IMR-90 (cell line): ENCODE measurements at regions not wholly inside any gene's neighbourhood (a gene's known extent, or its start where the extent isn't known, plus 50 kb on each side); places are given as distances from the start of the nearest gene placed in this dataset.

Experiments used
- ATAC-seq: fragments of 200-7000 bp; cut with Tn5 transposase; 2 replicates; pipeline ENCODE4 v1.9.1; 2020; ENCODE audit warnings: low read depth, mild to moderate bottlenecking, moderate library complexity
- BruUV-seq: library from RNA; stranded (reverse); fragments of 400-500 nt; replicated peaks from 2 replicates; lab custom pipeline; 2021; lab: Mats Ljungman, UMichigan
- CTCF ChIA-PET: fragments of 300-600 bp; formaldehyde crosslinking; extraction: SDS; loops from one replicate; lab custom pipeline; 2021; ENCODE audit warnings: antibody characterized with exemption; lab: Yijun Ruan, JAX
- POLR2A ChIA-PET: fragments of 300-600 bp; sonication (Branson Sonifier 250); formaldehyde crosslinking; loops from one replicate; lab custom pipeline; 2022; ENCODE audit warnings: antibody characterized with exemption; ENCODE audit not compliant: unreplicated experiment; lab: Charles Lee
- DNase-seq: peaks from one replicate; pipeline ENCODE4 v3.0.0; 2013
- H2AFZ ChIP-seq: replicated peaks from 2 replicates; pipeline ENCODE3; 2013; ENCODE audit warnings: low read length, mild to moderate bottlenecking; ENCODE audit not compliant: poor library complexity
- H2AK5ac ChIP-seq: 2 replicates; pipeline ENCODE4 v1.6.1; 2013; ENCODE audit warnings: low read depth, low read length, inconsistent platforms
- H2AK9ac ChIP-seq: replicated peaks from 2 replicates; pipeline ENCODE3; 2013; ENCODE audit warnings: mild to moderate bottlenecking, low read depth, low read length, moderate library complexity; ENCODE audit not compliant: poor library complexity
- H2BK120ac ChIP-seq: 2 replicates; pipeline ENCODE4 v1.6.1; 2013; ENCODE audit warnings: low read depth, low read length, inconsistent platforms
- H2BK15ac ChIP-seq: 3 replicates; pipeline ENCODE4 v1.6.1; 2013; ENCODE audit warnings: low read depth, low read length, inconsistent platforms
- H2BK20ac ChIP-seq: 2 replicates; pipeline ENCODE4 v1.6.1; 2013; ENCODE audit warnings: low read depth, mild to moderate bottlenecking, inconsistent platforms, low read length, moderate library complexity
- H2BK5ac ChIP-seq: 2 replicates; pipeline ENCODE4 v1.6.1; 2013; ENCODE audit warnings: mild to moderate bottlenecking, low read depth, low read length, inconsistent platforms; ENCODE audit not compliant: poor library complexity, severe bottlenecking
- H3K14ac ChIP-seq: replicated peaks from 2 replicates; pipeline ENCODE4 v1.6.1; 2013; ENCODE audit warnings: low read depth, low read length, inconsistent platforms
- H3K18ac ChIP-seq: 2 replicates; pipeline ENCODE4 v1.6.1; 2013; ENCODE audit warnings: low read depth, low read length, control low read depth
- H3K23ac ChIP-seq: 2 replicates; pipeline ENCODE4 v1.6.1; 2013; ENCODE audit warnings: low read depth, low read length, inconsistent platforms
- H3K27ac ChIP-seq: 2 replicates; pipeline ENCODE4 v1.5.1; 2013; ENCODE audit warnings: mild to moderate bottlenecking, control low read depth, low read length; ENCODE audit not compliant: insufficient read depth
- H3K27me3 ChIP-seq: 2 replicates; pipeline ENCODE4 v1.6.1; 2013; ENCODE audit warnings: low read length; ENCODE audit not compliant: control insufficient read depth, insufficient read depth
- H3K36me3 ChIP-seq: 2 replicates; pipeline ENCODE4 v1.6.1; 2013; ENCODE audit warnings: low read length, mixed read lengths; ENCODE audit not compliant: control insufficient read depth, insufficient read depth
- H3K4ac ChIP-seq: 2 replicates; pipeline ENCODE4 v1.6.1; 2013; ENCODE audit warnings: low read depth, low read length, inconsistent platforms
- H3K4me1 ChIP-seq: 2 replicates; pipeline ENCODE4 v1.6.1; 2013; ENCODE audit warnings: low read length, mixed read lengths; ENCODE audit not compliant: control insufficient read depth, insufficient read depth
- H3K4me2 ChIP-seq: 2 replicates; pipeline ENCODE4 v1.6.1; 2013; ENCODE audit warnings: low read depth, mild to moderate bottlenecking, control low read depth, low read length, moderate library complexity
- H3K4me3 ChIP-seq: 2 replicates; pipeline ENCODE4 v1.5.1; 2013; ENCODE audit warnings: low read depth, mild to moderate bottlenecking, control low read depth, low read length, moderate library complexity; ENCODE audit not compliant: insufficient read depth
- H3K56ac ChIP-seq: 2 replicates; pipeline ENCODE4 v1.6.1; 2013; ENCODE audit warnings: low read length, inconsistent platforms; ENCODE audit not compliant: insufficient read depth; ENCODE audit errors: extremely low read depth
- H3K79me1 ChIP-seq, 2 experiments: 2 replicates each; pipeline ENCODE4 v1.6.1; 2013; ENCODE audit warnings: low read length in 2 of 2, inconsistent platforms in 1 of 2, low read depth in 1 of 2
- H3K9ac ChIP-seq: 2 replicates; pipeline ENCODE4 v1.6.1; 2013; ENCODE audit warnings: low read depth, low read length, control low read depth
- H3K9me1 ChIP-seq: 2 replicates; pipeline ENCODE4 v1.6.1; 2013; ENCODE audit warnings: low read length, inconsistent platforms; ENCODE audit not compliant: insufficient read depth
- H3K9me3 ChIP-seq: 2 replicates; pipeline ENCODE4 v1.6.1; 2013; ENCODE audit warnings: low read length; ENCODE audit not compliant: control insufficient read depth, insufficient read depth
- H4K20me1 ChIP-seq: 2 replicates; pipeline ENCODE4 v1.6.1; 2013; ENCODE audit warnings: low read length, inconsistent platforms; ENCODE audit not compliant: insufficient read depth
- H4K5ac ChIP-seq: 2 replicates; pipeline ENCODE4 v1.6.1; 2013; ENCODE audit warnings: mild to moderate bottlenecking, low read depth, low read length, control low read depth
- H4K8ac ChIP-seq, 2 experiments: 2 replicates each; pipeline ENCODE4 v1.6.1; 2013; ENCODE audit warnings: low read depth in 2 of 2, low read length in 2 of 2, control low read depth in 1 of 2, inconsistent platforms in 1 of 2
- H4K91ac ChIP-seq: 2 replicates; pipeline ENCODE4 v1.6.1; 2013; ENCODE audit warnings: low read depth, low read length, inconsistent platforms; ENCODE audit not compliant: insufficient read depth
- BHLHE40 ChIP-seq: fragments of 150-350 bp; IDR thresholded peaks from 2 replicates; pipeline ENCODE4 v1.6.1; 2016; ENCODE audit warnings: mild to moderate bottlenecking, low read depth, low read length
- CEBPB ChIP-seq: IDR thresholded peaks from 2 replicates; pipeline ENCODE4 v1.6.1; 2012; ENCODE audit warnings: low read depth, low read length, improper control_type of control experiment
- CHD1 ChIP-seq: IDR thresholded peaks from 2 replicates; pipeline ENCODE4 v1.6.1; 2012; ENCODE audit warnings: low read depth, low read length, improper control_type of control experiment
- CTCF ChIP-seq: conservative IDR thresholded peaks from 2 replicates; pipeline ENCODE4 v1.5.1; 2012; ENCODE audit warnings: mild to moderate bottlenecking, low read depth, low read length, improper control_type of control experiment
- FOS ChIP-seq: fragments of 150-350 bp; IDR thresholded peaks from 2 replicates; pipeline ENCODE4 v1.6.1; 2016; ENCODE audit warnings: low read depth, low read length
- MAZ ChIP-seq: IDR thresholded peaks from 2 replicates; pipeline ENCODE4 v1.6.1; 2012; ENCODE audit warnings: low read depth, mild to moderate bottlenecking, low read length, improper control_type of control experiment, moderate library complexity, borderline replicate concordance
- MXI1 ChIP-seq: IDR thresholded peaks from 2 replicates; pipeline ENCODE4 v1.6.1; 2012; ENCODE audit warnings: low read depth, mild to moderate bottlenecking, low read length, moderate library complexity, borderline replicate concordance
- POLR2A ChIP-seq: IDR thresholded peaks from 2 replicates; pipeline ENCODE4 v1.6.1; 2012; ENCODE audit warnings: mild to moderate bottlenecking, low read depth, low read length
- RAD21 ChIP-seq: IDR thresholded peaks from 2 replicates; pipeline ENCODE4 v1.6.1; 2012; ENCODE audit warnings: low read length, improper control_type of control experiment
- RCOR1 ChIP-seq: IDR thresholded peaks from 2 replicates; pipeline ENCODE4 v1.6.1; 2012; ENCODE audit warnings: mild to moderate bottlenecking, low read length, improper control_type of control experiment; ENCODE audit not compliant: insufficient replicate concordance
- RFX5 ChIP-seq: IDR thresholded peaks from 2 replicates; pipeline ENCODE4 v1.8.0; 2012; ENCODE audit warnings: low read depth, mild to moderate bottlenecking, low read length, moderate library complexity
- USF2 ChIP-seq: fragments of 150-350 bp; IDR thresholded peaks from 2 replicates; pipeline ENCODE4 v1.6.1; 2017; ENCODE audit warnings: mild to moderate bottlenecking, antibody characterized with exemption, low read length, low read depth
- WGBS, 2 experiments: methylation state at CpG; one replicate each; pipeline versions ENCODE4 v1.1.5 to v1.1.7; 2013; ENCODE audit warnings: missing lambda C conversion rate in 2 of 2; ENCODE audit not compliant: insufficient read length in 1 of 2; ENCODE audit errors: extremely low coverage in 2 of 2; 5-methylcytosine and 5-hydroxymethylcytosine counted together
- dilution Hi-C: fragments of 300-500 bp; cut with HindIII; formaldehyde crosslinking; loops from one replicate; pipeline ENCODE4 v1.14.3; 2018; ENCODE audit warnings: low sequenced_read_pairs; ENCODE audit not compliant: unreplicated experiment
- in situ Hi-C: fragments of 300-500 bp; cut with MboI; formaldehyde crosslinking; loops from 3 replicates; pipeline ENCODE4 v1.14.3; 2019; ENCODE audit warnings: low sequenced_read_pairs, inconsistent platforms, mixed read lengths
- intact Hi-C: fragments of 100-400 bp; cut with micrococcal nuclease; formaldehyde crosslinking; loops from 2 replicates; pipeline ENCODE4 v1.10.0; 2022

GRCh38 chr10:123577921-123578461 is 88.2 kb upstream of the GPR26 start:
- Histone ChIP-seq H3K18ac (no peak overlapping the region), H2AFZ (no peak overlapping the region), H3K27ac (no peak overlapping the region), H3K56ac (no peak overlapping the region), H3K4me1 (no peaks in the 10 kb centered on the region), H3K4ac (no peak overlapping the region), H2BK20ac (no peak overlapping the region), H3K9ac (no peak overlapping the region), H3K4me3 (no peak overlapping the region), H3K9me1 (no peaks in the 10 kb centered on the region), H4K20me1 (no peaks in the 10 kb centered on the region), H3K14ac (no peak overlapping the region), H3K36me3 (no peaks in the 10 kb centered on the region), H2AK5ac (no peak overlapping the region), H2BK120ac (no peak overlapping the region), H3K79me1 (no peaks in the 10 kb centered on the region), H3K9me3 (peaks cover 2% of the 10 kb centered on the region; the same call in 1 of the 2 replicates), H4K91ac (no peak overlapping the region), H4K8ac (no peak overlapping the region), H2AK9ac (no peak overlapping the region), H2BK5ac (no peak overlapping the region), H3K23ac (no peak overlapping the region), H3K4me2 (no peak overlapping the region), H3K27me3 (no peaks in the 10 kb centered on the region), H4K5ac (no peak overlapping the region), H2BK15ac (no peak overlapping the region)
- ATAC-seq, result no peak
- ChIA-PET POLR2A (no interaction called here), CTCF (no interaction called here)
- no TSS peak for BruUV-seq
- in situ Hi-C loops (no loop called here), dilution Hi-C loops (no loop called here), intact Hi-C loops (no loop called here)
- 80% methylated on average over 1 of the region's 4 CpGs; no CpG with 5 or more reads in 1 of the 2 experiments for WGBS, 2 experiments
- DNase-seq, result no peak
- no peak for TF ChIP-seq POLR2A
- no peak for TF ChIP-seq USF2
- no peak for TF ChIP-seq RAD21
- no peak for TF ChIP-seq FOS
- no peak for TF ChIP-seq RCOR1
- TF ChIP-seq RFX5, result no peak
- no peak for TF ChIP-seq CEBPB
- TF ChIP-seq CTCF, result no peak
- TF ChIP-seq CHD1, result no peak
- no peak for TF ChIP-seq MAZ
- no peak for TF ChIP-seq BHLHE40
- TF ChIP-seq MXI1, result no peak
